Neuronal stem cell (in vitro differentiated cells): ENCODE measurements at regions not wholly inside any gene's neighbourhood (a gene's known extent, or its start where the extent isn't known, plus 50 kb on each side); places are given as distances from the start of the nearest gene placed in this dataset.

Experiments used
- DNase-seq: peaks from one replicate; pipeline ENCODE4 v3.0.0-alpha.2; 2013; ENCODE audit warnings: low spot score
- H2AFZ ChIP-seq: one replicate; pipeline ENCODE4 v1.6.1; 2013; ENCODE audit warnings: mild to moderate bottlenecking, low read length, inconsistent platforms
- H2AK5ac ChIP-seq: 2 replicates; pipeline ENCODE4 v1.6.1; 2013; ENCODE audit warnings: low read depth, mild to moderate bottlenecking, inconsistent platforms, low read length, moderate library complexity, mixed read lengths
- H2BK120ac ChIP-seq: 2 replicates; pipeline ENCODE4 v1.6.1; 2013; ENCODE audit warnings: low read depth, mild to moderate bottlenecking, inconsistent platforms, low read length, moderate library complexity, mixed read lengths
- H2BK12ac ChIP-seq: one replicate; pipeline ENCODE4 v1.6.1; 2013; ENCODE audit warnings: low read length, inconsistent platforms
- H2BK15ac ChIP-seq: 2 replicates; pipeline ENCODE4 v1.6.1; 2013; ENCODE audit warnings: mild to moderate bottlenecking, low read length, inconsistent platforms, mixed read lengths
- H2BK5ac ChIP-seq: one replicate; pipeline ENCODE4 v1.6.1; 2013; ENCODE audit warnings: inconsistent platforms, mild to moderate bottlenecking, low read length, moderate library complexity
- H3K14ac ChIP-seq: one replicate; pipeline ENCODE4 v1.6.1; 2013; ENCODE audit warnings: low read length, inconsistent platforms
- H3K18ac ChIP-seq: 2 replicates; pipeline ENCODE4 v1.6.1; 2013; ENCODE audit warnings: low read length, inconsistent platforms
- H3K23ac ChIP-seq: 2 replicates; pipeline ENCODE4 v1.6.1; 2013; ENCODE audit warnings: low read depth, mild to moderate bottlenecking, mixed read lengths, low read length, inconsistent platforms; ENCODE audit not compliant: poor library complexity
- H3K27ac ChIP-seq: replicated peaks from 3 replicates; pipeline ENCODE4 v1.5.1; 2013; ENCODE audit warnings: low read length, inconsistent platforms
- H3K27me3 ChIP-seq, 3 experiments: 2 replicates each; pipeline ENCODE4 v1.6.1; 2013; ENCODE audit warnings: low read length in 3 of 3, mild to moderate bottlenecking in 2 of 3, inconsistent platforms in 1 of 3, low read depth in 1 of 3, mixed read lengths in 1 of 3, moderate library complexity in 1 of 3; ENCODE audit not compliant: control insufficient read depth in 3 of 3, insufficient read depth in 3 of 3
- H3K36me3 ChIP-seq, 2 donors: replicated peaks in 1 of 2; 2 replicates each; pipeline ENCODE4 v1.6.1; 2013; ENCODE audit warnings: low read length in 2 of 2; ENCODE audit not compliant: control insufficient read depth in 2 of 2, insufficient read depth in 2 of 2
- H3K4ac ChIP-seq: 2 replicates; pipeline ENCODE4 v1.6.1; 2013; ENCODE audit warnings: inconsistent platforms, mild to moderate bottlenecking, low read length, moderate library complexity
- H3K4me1 ChIP-seq, 2 donors: 1 replicate in 1 of 2; 2 replicates in 1 of 2; pipeline ENCODE4 v1.6.1; 2013; ENCODE audit warnings: low read length in 2 of 2, low read depth in 1 of 2; ENCODE audit not compliant: control insufficient read depth in 2 of 2, insufficient read depth in 1 of 2
- H3K4me2 ChIP-seq: one replicate; pipeline ENCODE4 v1.6.1; 2013; ENCODE audit warnings: mild to moderate bottlenecking, low read length, inconsistent platforms; ENCODE audit not compliant: insufficient read depth, poor library complexity, severe bottlenecking
- H3K4me3 ChIP-seq, 2 donors: 2 replicates each; pipeline ENCODE4 v1.5.1; 2013; ENCODE audit warnings: low read length in 2 of 2, mild to moderate bottlenecking in 2 of 2, inconsistent platforms in 1 of 2, moderate library complexity in 1 of 2
- H3K79me1 ChIP-seq: one replicate; pipeline ENCODE4 v1.6.1; 2013; ENCODE audit warnings: low read depth, mild to moderate bottlenecking, inconsistent platforms, low read length, moderate library complexity
- H3K9ac ChIP-seq: one replicate; pipeline ENCODE4 v1.6.1; 2013; ENCODE audit warnings: mild to moderate bottlenecking, low read depth, low read length, inconsistent platforms; ENCODE audit not compliant: poor library complexity
- H3K9me3 ChIP-seq, 2 donors: replicated peaks in 1 of 2; 2 replicates each; pipeline versions ENCODE3 to v1.6.1; 2013; ENCODE audit warnings: low read length in 2 of 2, mild to moderate bottlenecking in 2 of 2, inconsistent platforms in 1 of 2, low read depth in 1 of 2, mixed read lengths in 1 of 2, moderate library complexity in 1 of 2; ENCODE audit not compliant: control insufficient read depth in 2 of 2, insufficient read depth in 1 of 2
- H4K8ac ChIP-seq: one replicate; pipeline ENCODE4 v1.6.1; 2013; ENCODE audit warnings: low read depth, mild to moderate bottlenecking, inconsistent platforms, low read length, moderate library complexity
- H4K91ac ChIP-seq: one replicate; pipeline ENCODE4 v1.6.1; 2013; ENCODE audit warnings: low read length, low read depth, mild to moderate bottlenecking, inconsistent platforms; ENCODE audit not compliant: poor library complexity
- WGBS, 2 donors: extraction: QIAGEN DNeasy Blood & Tissue Kit; methylation state at CpG; one replicate each; pipeline ENCODE4 v1.1.7; 2013; ENCODE audit warnings: missing lambda C conversion rate in 2 of 2, mixed read lengths in 1 of 2; ENCODE audit not compliant: insufficient read length in 2 of 2, insufficient replicate concordance in 1 of 2; ENCODE audit errors: extremely low coverage in 2 of 2; 5-methylcytosine and 5-hydroxymethylcytosine counted together

- Histone ChIP-seq H4K8ac (no peak overlapping the region), H2BK120ac (no peak overlapping the region), H2BK15ac (no peak overlapping the region), H3K14ac (peak overlapping the region; percentile 79), H3K4me3 (no peak overlapping the region), H3K4me1 (no peaks in the 10 kb centered on the region), H3K4ac (no peak overlapping the region), H2BK12ac (no peak overlapping the region), H3K18ac (no peak overlapping the region), H3K23ac (no peak overlapping the region), H3K9ac (peak overlapping the region; percentile 1), H3K4me2 (no peak overlapping the region), H2BK5ac (no peak overlapping the region), H2AFZ (no peak overlapping the region), H3K79me1 (no peaks in the 10 kb centered on the region), H2AK5ac (no peak overlapping the region), H3K9me3 (peaks cover 0 to 2% of the 10 kb centered on the region in 2 donors), H4K91ac (peak overlapping the region; percentile 39), H3K27ac (no peak overlapping the region), H3K27me3 (no peaks in the 10 kb centered on the region), H3K36me3 (no peaks in the 10 kb centered on the region)
- whole genome bisulfite sequencing, 2 donors = no CpG with 5 or more reads among the region's 4 CpGs
- no peak for DNase-seq
Observed at GRCh38 chr9:31166516-31166915, 1217.9 kb upstream of the ACO1 start.

DNA sequence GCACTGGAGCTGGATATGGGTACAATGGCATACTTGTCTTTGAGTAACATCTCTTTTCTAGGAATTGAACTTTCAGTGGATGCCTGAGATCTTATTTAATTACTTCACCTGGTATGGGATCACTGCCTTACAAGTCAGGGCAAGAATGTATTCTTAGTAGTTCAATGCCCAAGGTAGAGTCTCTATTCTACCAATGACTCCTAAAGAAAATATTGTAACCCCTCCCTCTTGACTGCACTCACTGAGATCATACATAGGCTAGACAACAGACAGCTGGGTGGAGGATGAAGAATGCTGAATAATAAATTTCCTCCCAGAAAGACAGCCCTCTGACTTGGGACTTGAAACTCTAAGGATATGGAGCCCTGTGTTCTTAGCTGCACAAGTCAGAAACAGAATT is 1216.3 kb upstream of the ACO1 start:
- Histone ChIP-seq H3K79me1 (no peaks in the 10 kb centered on the region), H3K4ac (no peak overlapping the region), H3K27me3 (no peaks in the 10 kb centered on the region), H4K91ac (no peak overlapping the region), H3K9ac (no peak overlapping the region), H3K9me3 (peaks cover 0 to 2% of the 10 kb centered on the region in 2 donors), H3K4me2 (no peak overlapping the region), H3K4me1 (no peaks in the 10 kb centered on the region), H3K18ac (no peak overlapping the region), H3K4me3 (no peak overlapping the region), H3K14ac (no peak overlapping the region), H2AFZ (no peak overlapping the region), H2BK15ac (no peak overlapping the region), H2BK5ac (no peak overlapping the region), H3K27ac (no peak overlapping the region), H2BK120ac (no peak overlapping the region), H2BK12ac (no peak overlapping the region), H3K36me3 (no peaks in the 10 kb centered on the region), H4K8ac (no peak overlapping the region), H3K23ac (no peak overlapping the region), H2AK5ac (no peak overlapping the region)
- no peak for DNase-seq

DNA sequence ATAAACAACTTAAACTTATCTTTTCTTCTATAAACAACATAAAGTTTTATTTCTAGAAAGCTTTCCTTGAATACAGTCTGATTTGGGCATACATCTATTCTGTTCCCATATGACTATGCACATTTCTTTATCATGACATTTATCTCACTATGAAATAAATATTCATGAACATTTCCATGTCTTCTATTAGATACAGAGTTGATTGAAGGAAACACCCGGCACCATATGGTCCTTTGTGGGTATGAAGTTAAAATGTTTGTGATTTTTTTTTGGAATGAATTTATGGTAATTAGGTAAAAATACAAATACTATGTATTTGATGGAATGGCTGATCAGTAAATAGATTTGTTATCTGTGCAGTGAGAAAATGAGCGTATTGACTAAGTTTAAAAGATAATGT is 1209.8 kb upstream of the ACO1 start:
- H2BK120ac ChIP-seq = no peak overlapping the region
- H3K27ac ChIP-seq = no peak overlapping the region
- DNase-seq = no peak
- H3K18ac ChIP-seq = no peak overlapping the region
- H4K91ac ChIP-seq = no peak overlapping the region
- H3K4ac ChIP-seq = no peak overlapping the region
- H3K27me3 ChIP-seq = no peaks in the 10 kb centered on the region
- H2BK5ac ChIP-seq = no peak overlapping the region
- WGBS, 2 donors = no CpG with 5 or more reads among the region's 2 CpGs
- H4K8ac ChIP-seq = no peak overlapping the region
- no peaks in the 10 kb centered on the region for H3K36me3 ChIP-seq
- H3K14ac ChIP-seq = no peak overlapping the region
- H2BK12ac ChIP-seq = no peak overlapping the region
- H3K4me1 ChIP-seq = no peaks in the 10 kb centered on the region
- no peak overlapping the region for H3K23ac ChIP-seq
- H3K9ac ChIP-seq = no peak overlapping the region
- H2AK5ac ChIP-seq = no peak overlapping the region
- no peak overlapping the region for H2AFZ ChIP-seq
- H3K4me2 ChIP-seq = no peak overlapping the region
- no peak overlapping the region for H3K4me3 ChIP-seq
- H3K9me3 ChIP-seq = no peaks in the 10 kb centered on the region
- no peaks in the 10 kb centered on the region for H3K79me1 ChIP-seq
- no peak overlapping the region for H2BK15ac ChIP-seq

GRCh38 chr9:31183866-31184265 is 1200.6 kb upstream of the ACO1 start:
- H3K27ac ChIP-seq = no peak overlapping the region
- H2BK15ac ChIP-seq = no peak overlapping the region
- H3K23ac ChIP-seq = no peak overlapping the region
- no peak overlapping the region for H3K4ac ChIP-seq
- no peaks in the 10 kb centered on the region for H3K36me3 ChIP-seq
- WGBS, 2 donors = no CpG with 5 or more reads among the region's 2 CpGs
- no peak overlapping the region for H3K9ac ChIP-seq
- no peaks in the 10 kb centered on the region for H3K27me3 ChIP-seq
- no peaks in the 10 kb centered on the region for H3K79me1 ChIP-seq
- no peak overlapping the region for H2BK120ac ChIP-seq
- no peak overlapping the region for H3K4me3 ChIP-seq
- no peak overlapping the region for H3K18ac ChIP-seq
- no peak overlapping the region for H4K91ac ChIP-seq
- no peak overlapping the region for H2AFZ ChIP-seq
- no peak overlapping the region for H2BK12ac ChIP-seq
- DNase-seq = no peak
- no peak overlapping the region for H3K14ac ChIP-seq
- H2BK5ac ChIP-seq = no peak overlapping the region
- no peak overlapping the region for H2AK5ac ChIP-seq
- H3K4me2 ChIP-seq = no peak overlapping the region
- no peaks in the 10 kb centered on the region for H3K9me3 ChIP-seq
- no peaks in the 10 kb centered on the region for H3K4me1 ChIP-seq
- H4K8ac ChIP-seq = no peak overlapping the region
